ENCODE measurements at regions not wholly inside any gene's neighbourhood (a gene's known extent, or its start where the extent isn't known, plus 50 kb on each side); places are given as distances from the start of the nearest gene placed in this dataset.
A peak's percentile ranks its signal among the peaks of the same experiment; 100 is the strongest.

GRCh38 chr10:60664859-60665258 lies 113.4 kb upstream of the CDK1 start:
- DNase-seq, result no peak

- DNase-seq, result no peak
Observed at GRCh38 chr10:60663850-60664249, 114.4 kb upstream of the CDK1 start.

- DNase-seq, result no peak
Observed at GRCh38 chr10:60662917-60663614, 115.2 kb upstream of the CDK1 start.

- no peak for DNase-seq
Observed at GRCh38 chr10:60661637-60662036, 116.6 kb upstream of the CDK1 start.

GRCh38 chr10:60660625-60661024 lies 117.7 kb upstream of the CDK1 start:
- no peak for DNase-seq

GRCh38 chr10:60654813-60655464 lies 123.3 kb upstream of the CDK1 start:
- no peak for DNase-seq

GRCh38 chr10:60652628-60653027 lies 125.7 kb upstream of the CDK1 start:
- no peak for DNase-seq

GRCh38 chr10:60650378-60650800 lies 127.9 kb upstream of the CDK1 start:
- no peak for DNase-seq

- no peak for DNase-seq
Observed at GRCh38 chr10:60649485-60650377, 128.5 kb upstream of the CDK1 start.

- DNase-seq, result no peak
Observed at GRCh38 chr10:60648761-60649160, 129.5 kb upstream of the CDK1 start.

- peak; percentile 11 for DNase-seq
Observed at GRCh38 chr10:60646966-60647796, 131.1 kb upstream of the CDK1 start.

- DNase-seq, result no peak
Observed at GRCh38 chr10:60645980-60646379, 132.3 kb upstream of the CDK1 start.

GRCh38 chr10:60644436-60645130 lies 133.7 kb upstream of the CDK1 start:
- no peak for DNase-seq

GRCh38 chr10:60643874-60644273 lies 134.4 kb upstream of the CDK1 start:
- DNase-seq, result no peak

- DNase-seq, result no peak
Observed at GRCh38 chr10:60629332-60629731, 148.9 kb upstream of the CDK1 start.

GRCh38 chr10:60627778-60628748 lies 150.2 kb upstream of the CDK1 start:
- no peak for DNase-seq

GRCh38 chr10:60626037-60626436 lies 152.2 kb upstream of the CDK1 start:
- no peak for DNase-seq

GRCh38 chr10:60623627-60624026 lies 154.7 kb upstream of the CDK1 start:
- DNase-seq, result no peak

- DNase-seq, result no peak
Observed at GRCh38 chr10:60621018-60621417, 157.3 kb upstream of the CDK1 start.

GRCh38 chr10:60618861-60619260 lies 159.4 kb upstream of the CDK1 start:
- no peak for DNase-seq
